Left renal pelvis (tissue), 4 donors: ENCODE measurements at regions not wholly inside any gene's neighbourhood (a gene's known extent, or its start where the extent isn't known, plus 50 kb on each side); places are given as distances from the start of the nearest gene placed in this dataset.
"Not testable (repeated sequence)": the region's sequence is repeated elsewhere in the genome, so short reads cannot be mapped to it uniquely, and the experiment has no call there.

ENCODE experiments used
- DNase-seq, 4 donors: peaks; one replicate each; pipeline ENCODE4 v3.0.0-alpha.2; 2013; ENCODE audit warnings: low read depth in 4 of 4, low spot score in 3 of 4

DNA sequence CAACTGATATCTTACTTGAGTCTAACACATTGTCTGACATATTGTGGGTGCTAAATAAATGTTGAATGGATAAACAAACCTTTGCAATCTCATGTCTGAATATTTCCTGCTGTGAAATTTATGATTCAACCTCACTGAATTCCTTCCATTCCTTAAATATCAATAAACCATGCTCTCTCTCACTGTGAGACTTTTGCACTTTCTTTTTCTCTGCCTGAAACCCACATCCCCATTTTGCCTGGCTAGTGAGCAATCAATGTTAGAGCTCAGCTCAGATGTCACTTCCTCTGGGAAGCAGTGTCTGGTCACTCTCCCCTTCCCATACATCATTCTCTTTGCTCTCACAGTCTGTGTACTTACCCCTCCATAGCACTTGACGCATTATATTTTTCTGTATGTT, 383.7 kb upstream of the TRPC7 start:
- no peak for DNase-seq

DNA sequence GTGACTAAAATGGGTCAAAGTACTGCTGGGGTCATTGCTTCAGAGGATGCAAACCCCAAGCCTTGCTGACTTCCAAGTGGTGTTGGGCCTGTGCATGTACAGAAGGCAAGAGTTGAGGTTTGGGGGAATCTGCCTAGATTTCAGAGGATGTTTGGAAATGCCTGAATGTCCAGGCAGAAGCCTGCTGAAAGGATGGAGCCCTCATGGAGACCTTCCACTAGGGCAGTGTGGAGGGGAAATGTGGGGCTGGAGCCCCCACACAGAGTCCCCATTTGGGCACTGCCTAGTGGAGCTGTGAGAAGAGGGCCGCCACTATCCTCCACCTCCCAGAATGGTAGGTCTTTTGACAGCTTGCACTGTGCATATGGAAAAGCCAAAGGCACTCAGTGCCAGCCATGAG, 377.7 kb upstream of the TRPC7 start:
- DNase-seq: no peak

- DNase-seq: no peak
Observed at GRCh38 chr5:136740228-136740627, 374.9 kb upstream of the TRPC7 start.

DNA sequence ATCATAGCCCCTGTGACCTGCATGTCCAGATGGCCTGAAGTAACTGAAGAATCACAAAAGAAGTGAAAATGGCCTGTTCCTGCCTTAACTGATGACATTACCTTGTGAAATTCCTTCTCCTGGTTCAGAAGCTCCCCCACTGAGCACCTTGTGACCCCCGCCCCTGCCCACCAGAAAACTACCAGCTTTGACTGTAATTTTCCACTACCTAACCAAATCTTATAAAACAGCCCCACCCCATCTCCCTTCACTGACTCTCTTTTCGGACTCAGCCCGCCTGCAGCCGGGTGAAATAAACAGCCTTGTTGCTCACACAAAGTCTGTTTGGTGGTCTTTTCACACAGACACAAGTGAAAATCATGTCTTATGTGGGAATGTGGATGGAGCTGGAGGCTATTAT, 373.9 kb upstream of the TRPC7 start:
- not testable (repeated sequence) for DNase-seq

- DNase-seq: no peak
Observed at GRCh38 chr5:136738829-136739228, 373.5 kb upstream of the TRPC7 start.

GRCh38 chr5:136736021-136736420, 370.7 kb upstream of the TRPC7 start:
- no peak for DNase-seq

DNA sequence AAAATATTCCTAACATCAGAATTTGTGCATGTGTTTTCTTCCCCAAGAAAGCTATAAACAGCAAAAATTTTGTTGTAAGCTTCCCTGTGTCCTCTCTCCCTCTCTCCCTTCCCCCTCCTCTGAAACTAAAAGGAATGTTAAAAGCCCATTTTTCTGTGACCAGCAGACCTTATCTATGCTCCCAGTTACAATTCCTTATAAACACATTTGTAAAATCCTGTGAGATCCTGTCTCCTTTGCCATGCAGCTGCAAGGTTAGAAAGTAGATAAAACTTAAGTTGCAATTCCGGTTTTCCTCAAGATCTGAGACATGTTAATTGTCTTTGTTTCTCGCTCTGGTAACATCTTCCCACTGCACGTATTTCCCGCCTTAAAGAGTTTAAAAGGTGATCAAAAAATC, 370.3 kb upstream of the TRPC7 start:
- DNase-seq: not testable (repeated sequence)

GRCh38 chr5:136734628-136735027, 369.3 kb upstream of the TRPC7 start:
- DNase-seq: no peak

GRCh38 chr5:136732751-136733150, 367.4 kb upstream of the TRPC7 start:
- DNase-seq: no peak

GRCh38 chr5:136731241-136731900, 366.0 kb upstream of the TRPC7 start:
- DNase-seq: no peak

- DNase-seq: no peak
Observed at GRCh38 chr5:136730426-136730825, 365.1 kb upstream of the TRPC7 start.

- DNase-seq: no peak
Observed at GRCh38 chr5:136729901-136730355, 364.6 kb upstream of the TRPC7 start.

GRCh38 chr5:136726506-136726905, 361.2 kb upstream of the TRPC7 start:
- DNase-seq: no peak

- no peak for DNase-seq
Observed at GRCh38 chr5:136724161-136724560, 358.8 kb upstream of the TRPC7 start.

- DNase-seq: no peak
Observed at GRCh38 chr5:136722581-136722980, 357.2 kb upstream of the TRPC7 start.

DNA sequence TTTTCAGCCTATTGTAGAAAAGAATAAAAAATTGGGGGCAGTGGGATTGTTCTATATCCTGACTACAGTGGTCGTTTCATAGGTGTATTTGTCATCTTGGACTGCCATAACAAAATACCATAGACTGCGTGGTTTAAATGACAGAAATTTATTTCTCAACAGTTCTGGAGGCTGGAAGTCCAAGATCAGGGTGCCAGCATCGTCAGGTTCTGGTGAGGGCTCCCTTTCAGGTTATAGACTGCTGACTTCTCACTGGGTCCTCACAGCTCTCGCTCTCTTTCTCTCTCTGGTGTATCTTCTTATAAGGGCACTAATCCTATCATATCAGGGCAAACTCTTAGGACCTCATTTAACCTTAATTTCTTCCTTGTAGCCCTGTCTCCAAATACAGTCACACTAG, 356.7 kb upstream of the TRPC7 start:
- DNase-seq: no peak

DNA sequence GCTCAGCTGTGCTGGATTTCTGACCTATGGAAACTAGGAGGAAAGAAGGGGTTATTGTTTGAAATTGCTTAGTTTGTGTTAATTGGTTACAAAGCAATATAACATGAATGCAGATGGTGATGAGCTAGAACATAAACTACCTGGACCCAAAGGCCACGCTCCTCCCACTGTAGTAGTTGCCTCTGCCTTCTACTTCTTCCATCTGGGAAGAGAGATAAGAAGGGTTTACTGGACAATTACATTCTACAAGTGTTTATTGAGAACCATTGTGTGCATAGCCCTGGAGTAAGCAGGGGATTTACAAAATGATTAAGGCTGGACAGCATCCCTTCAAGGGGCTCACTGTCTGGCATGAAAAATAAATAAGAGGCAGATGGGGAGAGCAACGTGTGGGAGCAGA, 355.3 kb upstream of the TRPC7 start:
- DNase-seq: no peak

- no peak for DNase-seq
Observed at GRCh38 chr5:136717917-136718316, 352.6 kb upstream of the TRPC7 start.

GRCh38 chr5:136714286-136714685, 348.9 kb upstream of the TRPC7 start:
- no peak for DNase-seq

DNA sequence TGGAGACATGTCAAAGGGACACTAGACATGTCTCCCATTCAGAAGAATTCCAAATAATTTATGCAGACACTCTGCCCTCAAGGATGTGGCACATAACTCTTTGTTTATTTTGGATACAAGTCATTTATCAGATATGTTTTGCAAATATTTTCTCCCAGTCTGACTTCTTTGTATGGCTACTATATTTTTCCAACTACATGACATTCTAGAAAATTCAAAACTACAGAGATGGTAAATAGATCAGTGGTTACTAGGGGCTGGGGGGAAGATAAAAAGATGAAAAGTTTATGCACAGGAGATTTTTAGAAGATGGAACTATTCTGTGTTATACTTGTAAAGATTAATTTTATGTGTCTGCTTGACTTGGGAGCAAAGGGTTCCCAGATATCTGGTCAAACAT, 347.3 kb upstream of the TRPC7 start:
- DNase-seq: no peak

- no peak for DNase-seq
Observed at GRCh38 chr5:136710834-136711233, 345.5 kb upstream of the TRPC7 start.

GRCh38 chr5:136703706-136704105, 338.4 kb upstream of the TRPC7 start:
- DNase-seq: no peak

- no peak for DNase-seq
Observed at GRCh38 chr5:136703036-136703435, 337.7 kb upstream of the TRPC7 start.
